Left ventricle myocardium inferior (tissue), 1 donor: ENCODE measurements at regions not wholly inside any gene's neighbourhood (a gene's known extent, or its start where the extent isn't known, plus 50 kb on each side); places are given as distances from the start of the nearest gene placed in this dataset.

Experiments used
- DNase-seq: peaks from one replicate; pipeline ENCODE4 v3.0.0-alpha.2; 2020
- H3K27ac ChIP-seq: fragments of 200-600 bp; replicated peaks from 2 replicates; pipeline ENCODE4 v1.8.0; 2021
- H3K27me3 ChIP-seq: fragments of 200-600 bp; 2 replicates; pipeline ENCODE4 v1.8.0; 2021; ENCODE audit warnings: low read depth
- H3K36me3 ChIP-seq: fragments of 200-600 bp; 2 replicates; pipeline ENCODE4 v1.8.0; 2021
- H3K4me1 ChIP-seq: fragments of 200-600 bp; 2 replicates; pipeline ENCODE4 v1.8.0; 2021
- H3K4me3 ChIP-seq: fragments of 200-600 bp; 2 replicates; pipeline ENCODE4 v1.8.0; 2021; ENCODE audit warnings: mild to moderate bottlenecking, moderate library complexity
- H3K9me3 ChIP-seq: fragments of 200-600 bp; replicated peaks from 2 replicates; pipeline ENCODE4 v1.8.0; 2021
- CTCF ChIP-seq: fragments of 200-600 bp; IDR thresholded peaks from 2 replicates; pipeline ENCODE4 v1.8.0; 2021; ENCODE audit warnings: antibody characterized with exemption, mild to moderate bottlenecking, borderline replicate concordance
- intact Hi-C: fragments of 100-400 bp; cut with micrococcal nuclease; formaldehyde crosslinking; loops from one replicate; pipeline ENCODE4 v1.11.0; 2022
- donor health status: DM: no; HTN: yes; CAD: no; lungs with severe emphysema.

DNA sequence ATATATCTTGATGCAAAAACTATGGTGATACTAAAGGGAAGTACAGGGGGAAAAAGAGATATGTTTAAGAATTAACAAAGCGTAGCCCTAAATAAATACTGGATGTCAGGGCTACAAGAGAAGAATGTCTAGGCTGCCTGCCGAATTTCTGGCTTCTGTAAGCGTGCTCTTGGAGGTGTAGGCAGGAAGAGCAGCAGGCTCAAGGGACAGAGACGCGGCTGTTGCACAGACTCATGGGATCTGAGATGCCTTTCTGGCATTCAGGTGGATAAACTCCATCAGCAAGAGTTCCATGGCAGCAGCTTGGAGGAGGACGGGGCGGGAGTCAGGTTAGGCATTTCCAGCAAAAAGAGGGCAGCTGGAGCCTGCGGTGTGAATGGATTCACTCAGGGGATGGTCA is 123.2 kb upstream of the TWIST2 start:
- Histone ChIP-seq H3K4me1 (peaks cover 26% of the 10 kb centered on the region), H3K36me3 (no peaks in the 10 kb centered on the region), H3K27me3 (peaks cover 7% of the 10 kb centered on the region), H3K9me3 (peaks cover 9% of the 10 kb centered on the region), H3K4me3 (no peak overlapping the region), H3K27ac (peak overlapping the region; percentile 23)
- no peak for TF ChIP-seq CTCF
- intact Hi-C loops, result no loop called here
- DNase-seq, result no peak

GRCh38 chr2:238725298-238725697 is 122.6 kb upstream of the TWIST2 start:
- no peak for DNase-seq
- no peak for TF ChIP-seq CTCF
- peaks cover 9% of the 10 kb centered on the region for H3K9me3 ChIP-seq
- intact Hi-C loops, result no loop called here
- H3K4me1 ChIP-seq, result peaks cover 26% of the 10 kb centered on the region
- peaks cover 2% of the 10 kb centered on the region for H3K27me3 ChIP-seq
- no peak overlapping the region for H3K4me3 ChIP-seq
- no peaks in the 10 kb centered on the region for H3K36me3 ChIP-seq
- H3K27ac ChIP-seq, result peak overlapping the region; percentile 23

- H3K27me3 ChIP-seq, result no peaks in the 10 kb centered on the region
- H3K36me3 ChIP-seq, result no peaks in the 10 kb centered on the region
- H3K27ac ChIP-seq, result peak overlapping the region; percentile 80
- DNase-seq, result no peak
- H3K9me3 ChIP-seq, result peaks cover 9% of the 10 kb centered on the region
- intact Hi-C loops, result no loop called here
- H3K4me3 ChIP-seq, result no peak overlapping the region
- H3K4me1 ChIP-seq, result peaks cover 26% of the 10 kb centered on the region
- no peak for TF ChIP-seq CTCF
Measured at GRCh38 chr2:238726670-238727584, 121.0 kb upstream of the TWIST2 start.

DNA sequence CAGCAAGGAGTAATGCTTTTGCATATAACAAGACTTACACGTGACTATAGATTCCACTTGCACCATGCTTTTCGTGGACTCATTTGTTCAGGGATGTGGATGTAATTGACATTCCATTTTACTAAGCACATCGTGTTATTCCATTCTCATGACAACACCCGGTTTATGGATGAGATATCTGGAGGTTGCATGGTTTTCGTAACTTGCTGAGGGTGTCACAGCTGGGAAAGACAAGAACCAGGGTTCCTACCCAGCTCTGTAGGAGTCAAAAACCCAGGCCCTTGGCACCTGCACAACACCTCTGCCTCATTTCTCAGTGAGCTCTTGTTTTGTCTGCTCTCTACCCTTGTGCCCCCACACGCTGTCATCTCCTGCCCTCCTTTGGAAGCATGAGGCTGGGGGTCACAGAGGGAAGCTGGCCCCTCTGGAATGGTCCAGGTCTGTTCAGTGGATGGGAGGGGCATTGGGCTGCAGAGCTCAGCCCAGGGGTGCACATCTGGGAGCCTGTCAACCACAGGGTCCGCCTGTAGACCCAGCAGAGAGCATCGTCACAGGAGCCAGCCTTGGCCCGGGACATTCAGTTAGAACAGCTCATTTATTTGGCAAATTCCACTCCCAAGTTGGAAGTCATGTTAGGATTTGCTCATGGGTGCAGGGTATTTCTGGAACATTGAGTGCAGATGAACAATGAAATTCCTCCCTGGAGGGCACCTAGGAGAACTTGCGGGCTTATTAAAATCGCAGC is 120.1 kb upstream of the TWIST2 start:
- H3K4me3 ChIP-seq, result no peak overlapping the region
- peak; percentile 28 for DNase-seq
- H3K4me1 ChIP-seq, result peaks cover 26% of the 10 kb centered on the region

More for the DNA sequence above, 120.1 kb upstream of the TWIST2 start:
- Histone ChIP-seq H3K36me3 (no peaks in the 10 kb centered on the region), H3K27me3 (no peaks in the 10 kb centered on the region), H3K9me3 (peaks cover 9% of the 10 kb centered on the region), H3K27ac (peak overlapping the region; percentile 80)
- intact Hi-C loops, result no loop called here
- no peak for TF ChIP-seq CTCF
